CD14-positive monocyte (primary cell): ENCODE measurements at regions not wholly inside any gene's neighbourhood (a gene's known extent, or its start where the extent isn't known, plus 50 kb on each side); places are given as distances from the start of the nearest gene placed in this dataset.

Experiments
- DNase-seq, 3 donors: peaks; one replicate each; pipeline ENCODE4 v3.0.0-alpha.2; 2011 to 2022
- H2AFZ ChIP-seq: 2 replicates; pipeline ENCODE4 v1.6.0; 2012; ENCODE audit warnings: mild to moderate bottlenecking, low read depth, low read length, inconsistent platforms; ENCODE audit not compliant: insufficient read depth, poor library complexity, severe bottlenecking
- H3K27ac ChIP-seq, 2 donors: 1 replicate in 1 of 2; 2 replicates in 1 of 2; pipeline ENCODE4 v1.5.1; 2012 to 2013; ENCODE audit warnings: low read length in 2 of 2, control low read depth in 1 of 2, inconsistent platforms in 1 of 2, low read depth in 1 of 2, mild to moderate bottlenecking in 1 of 2
- H3K27me3 ChIP-seq, 2 donors: one replicate each; pipeline versions ENCODE4 v1.6.0 to v1.6.1; 2011 to 2013; ENCODE audit warnings: low read length in 2 of 2; ENCODE audit not compliant: control insufficient read depth in 2 of 2, insufficient read depth in 2 of 2
- H3K36me3 ChIP-seq, 2 donors: replicated peaks in 1 of 2; 1 replicate in 1 of 2; 2 replicates in 1 of 2; pipeline versions ENCODE4 v1.5.1 to v1.6.1; 2012 to 2013; ENCODE audit warnings: low read length in 2 of 2, control low read depth in 1 of 2, inconsistent platforms in 1 of 2, mild to moderate bottlenecking in 1 of 2; ENCODE audit not compliant: insufficient read depth in 2 of 2, control insufficient read depth in 1 of 2
- H3K4me1 ChIP-seq, 2 donors: 1 replicate in 1 of 2; 2 replicates in 1 of 2; pipeline versions ENCODE4 v1.5.1 to v1.6.1; 2012 to 2013; ENCODE audit warnings: low read length in 2 of 2, control low read depth in 1 of 2, inconsistent platforms in 1 of 2, mild to moderate bottlenecking in 1 of 2, moderate library complexity in 1 of 2; ENCODE audit not compliant: insufficient read depth in 2 of 2, control insufficient read depth in 1 of 2
- H3K4me2 ChIP-seq: replicated peaks from 2 replicates; pipeline ENCODE3; 2012; ENCODE audit warnings: low read length, moderate library complexity, mild to moderate bottlenecking; ENCODE audit not compliant: poor library complexity, severe bottlenecking; ENCODE audit errors: extremely low read depth
- H3K4me3 ChIP-seq, 3 experiments: fragments of 200-600 bp in 1 of 3; sonication (generic) in 1 of 3; replicated peaks in 1 of 3; 1 replicate in 2 of 3; 2 replicates in 1 of 3; pipeline ENCODE4 v1.5.1; 2011 to 2013; ENCODE audit warnings: low read length in 3 of 3, mild to moderate bottlenecking in 3 of 3, control low read depth in 2 of 3, low read depth in 2 of 3, inconsistent platforms in 1 of 3, moderate library complexity in 1 of 3
- H3K79me2 ChIP-seq: 2 replicates; pipeline ENCODE4 v1.6.0; 2012; ENCODE audit warnings: mild to moderate bottlenecking, control low read depth, inconsistent platforms, low read length, moderate library complexity; ENCODE audit not compliant: insufficient read depth
- H3K9ac ChIP-seq: 2 replicates; pipeline ENCODE4 v1.6.0; 2017; ENCODE audit warnings: low read length, mild to moderate bottlenecking; ENCODE audit not compliant: insufficient read depth, poor library complexity, severe bottlenecking
- H3K9me3 ChIP-seq, 2 donors: replicated peaks in 1 of 2; 1 replicate in 1 of 2; 2 replicates in 1 of 2; pipeline versions ENCODE4 v1.5.1 to v1.6.1; 2012 to 2013; ENCODE audit warnings: low read length in 2 of 2, control low read depth in 1 of 2; ENCODE audit not compliant: control insufficient read depth in 1 of 2, insufficient read depth in 1 of 2
- H4K20me1 ChIP-seq: 2 replicates; pipeline ENCODE4 v1.6.0; 2012; ENCODE audit warnings: mild to moderate bottlenecking, low read length, control low read depth, moderate library complexity; ENCODE audit not compliant: insufficient read depth
- H3K27ac Mint-ChIP-seq, 7 donors: one replicate each; pipeline ENCODE4 v1.8.0; 2020; ENCODE audit warnings: mild to moderate bottlenecking in 7 of 7, mixed read lengths in 7 of 7, moderate library complexity in 6 of 7, inconsistent platforms in 2 of 7
- H3K27me3 Mint-ChIP-seq, 3 donors: one replicate each; pipeline ENCODE4 v1.8.0; 2021 to 2022; ENCODE audit warnings: low read depth in 3 of 3, mild to moderate bottlenecking in 3 of 3, mixed read lengths in 3 of 3, moderate library complexity in 3 of 3, inconsistent platforms in 1 of 3
- H3K36me3 Mint-ChIP-seq, 2 donors: one replicate each; pipeline ENCODE4 v1.8.0; 2020; ENCODE audit warnings: mixed read lengths in 2 of 2, inconsistent platforms in 1 of 2, mild to moderate bottlenecking in 1 of 2
- H3K4me1 Mint-ChIP-seq: one replicate; pipeline ENCODE4 v1.8.0; 2020; ENCODE audit warnings: mild to moderate bottlenecking, mixed read lengths
- H3K4me3 Mint-ChIP-seq, 2 donors: one replicate each; pipeline ENCODE4 v1.8.0; 2020; ENCODE audit warnings: mild to moderate bottlenecking in 2 of 2, mixed read lengths in 2 of 2, moderate library complexity in 1 of 2
- H3K9me3 Mint-ChIP-seq, 7 donors: one replicate each; pipeline ENCODE4 v1.8.0; 2020 to 2022; ENCODE audit warnings: mixed read lengths in 7 of 7, mild to moderate bottlenecking in 6 of 7, moderate library complexity in 6 of 7, inconsistent platforms in 2 of 7
- whole genome bisulfite sequencing: methylation state at CpG from one replicate; pipeline ENCODE4 v1.1.5; 2013; ENCODE audit warnings: missing lambda C conversion rate; ENCODE audit not compliant: insufficient coverage; 5-methylcytosine and 5-hydroxymethylcytosine counted together
- intact Hi-C, 2 donors: fragments of 100-400 bp; cut with micrococcal nuclease; formaldehyde crosslinking; loops; one replicate each; pipeline versions ENCODE4 v1.15.0 to v1.15.1; 2023
- TF ChIP-seq, protein P1 (sequence below): fragments of 200-600 bp; IDR thresholded peaks from one replicate; pipeline ENCODE4 v1.8.0; 2022; ENCODE audit warnings: antibody characterized with exemption, mild to moderate bottlenecking

DNA sequence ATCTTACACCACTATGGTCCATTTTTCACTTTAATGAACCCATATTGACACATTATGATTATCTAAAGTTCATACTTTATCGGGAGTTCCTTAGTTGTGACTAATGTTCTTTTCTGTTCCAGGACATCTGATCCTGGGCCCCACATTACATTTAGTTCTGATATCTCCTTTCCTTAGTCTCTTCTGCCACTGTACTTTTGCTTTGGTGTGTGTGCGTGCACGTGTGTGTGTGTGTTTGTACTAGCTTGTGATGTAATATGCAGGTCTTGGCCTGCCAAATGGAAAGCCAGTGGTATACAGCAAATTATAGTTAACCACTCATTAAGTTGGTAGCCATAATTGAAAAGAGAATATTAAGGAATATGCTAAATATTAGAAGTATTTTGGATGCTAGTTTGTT is 88.0 kb downstream of the CDC42EP3 start:
- Mint-ChIP-seq H3K27me3 (peaks cover 2 to 10% (median 6%) of the 10 kb centered on the region in 3 donors), H3K36me3 (peaks cover 0 to 7% of the 10 kb centered on the region in 2 donors), H3K9me3 (peaks cover 3 to 13% (median 9%) of the 10 kb centered on the region in 7 donors), H3K27ac (no peak overlapping the region), H3K4me3 (no peak overlapping the region), H3K4me1 (peaks cover 36% of the 10 kb centered on the region)
- Histone ChIP-seq H3K4me2 (no peak overlapping the region), H3K9me3 (peaks cover 10 to 12% of the 10 kb centered on the region in 2 donors), H2AFZ (no peak overlapping the region), H3K4me3 (no peak overlapping the region), H4K20me1 (no peaks in the 10 kb centered on the region), H3K4me1 (peaks cover 24 to 31% of the 10 kb centered on the region in 2 donors), H3K9ac (no peak overlapping the region), H3K36me3 (no peaks in the 10 kb centered on the region), H3K27ac (no peak overlapping the region), H3K79me2 (no peaks in the 10 kb centered on the region), H3K27me3 (peaks cover 0 to 2% of the 10 kb centered on the region in 2 donors)
- DNase-seq = no peak
- intact Hi-C loops = no loop called here
- TF ChIP-seq, protein P1, sequence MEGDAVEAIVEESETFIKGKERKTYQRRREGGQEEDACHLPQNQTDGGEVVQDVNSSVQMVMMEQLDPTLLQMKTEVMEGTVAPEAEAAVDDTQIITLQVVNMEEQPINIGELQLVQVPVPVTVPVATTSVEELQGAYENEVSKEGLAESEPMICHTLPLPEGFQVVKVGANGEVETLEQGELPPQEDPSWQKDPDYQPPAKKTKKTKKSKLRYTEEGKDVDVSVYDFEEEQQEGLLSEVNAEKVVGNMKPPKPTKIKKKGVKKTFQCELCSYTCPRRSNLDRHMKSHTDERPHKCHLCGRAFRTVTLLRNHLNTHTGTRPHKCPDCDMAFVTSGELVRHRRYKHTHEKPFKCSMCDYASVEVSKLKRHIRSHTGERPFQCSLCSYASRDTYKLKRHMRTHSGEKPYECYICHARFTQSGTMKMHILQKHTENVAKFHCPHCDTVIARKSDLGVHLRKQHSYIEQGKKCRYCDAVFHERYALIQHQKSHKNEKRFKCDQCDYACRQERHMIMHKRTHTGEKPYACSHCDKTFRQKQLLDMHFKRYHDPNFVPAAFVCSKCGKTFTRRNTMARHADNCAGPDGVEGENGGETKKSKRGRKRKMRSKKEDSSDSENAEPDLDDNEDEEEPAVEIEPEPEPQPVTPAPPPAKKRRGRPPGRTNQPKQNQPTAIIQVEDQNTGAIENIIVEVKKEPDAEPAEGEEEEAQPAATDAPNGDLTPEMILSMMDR = no peak
- WGBS = no CpG with 5 or more reads among the region's 3 CpGs

DNA sequence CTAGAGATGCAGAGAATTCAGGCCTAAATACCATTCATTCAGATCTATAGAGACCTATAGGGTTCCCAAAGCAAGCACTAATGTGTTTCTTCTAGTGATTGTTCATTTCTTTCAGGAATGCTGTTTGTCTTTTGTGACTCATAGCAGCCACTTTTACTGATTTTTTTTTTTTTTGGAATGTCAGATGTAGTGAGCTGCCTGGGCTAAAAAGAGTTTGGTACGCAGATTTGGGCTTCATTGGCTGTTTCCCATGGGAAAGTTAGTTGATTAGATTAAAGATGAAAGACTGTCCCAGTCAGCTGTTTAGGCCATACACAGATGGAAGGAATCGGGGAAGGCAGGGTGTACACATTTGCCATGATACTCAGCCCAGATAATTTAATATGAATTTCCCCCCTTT is 87.6 kb downstream of the CDC42EP3 start:
- peaks cover 8 to 12% of the 10 kb centered on the region in 2 donors for H3K9me3 ChIP-seq
- peaks cover 3 to 12% (median 9%) of the 10 kb centered on the region in 7 donors for H3K9me3 Mint-ChIP-seq
- intact Hi-C loops = no loop called here
- DNase-seq = no peak
- H3K9ac ChIP-seq = no peak overlapping the region
- H3K79me2 ChIP-seq = no peaks in the 10 kb centered on the region
- H3K36me3 Mint-ChIP-seq = peaks cover 0 to 9% of the 10 kb centered on the region in 2 donors
- TF ChIP-seq, protein P1 = no peak
- no peaks in the 10 kb centered on the region for H3K36me3 ChIP-seq
- no peak overlapping the region for H3K27ac ChIP-seq
- H3K27me3 ChIP-seq = peaks cover 0 to 2% of the 10 kb centered on the region in 2 donors
- H3K4me2 ChIP-seq = no peak overlapping the region
- no peak overlapping the region for H3K27ac Mint-ChIP-seq
- peaks cover 24 to 31% of the 10 kb centered on the region in 2 donors for H3K4me1 ChIP-seq
- H3K4me3 ChIP-seq = no peak overlapping the region
- peaks cover 4 to 10% (median 6%) of the 10 kb centered on the region in 3 donors for H3K27me3 Mint-ChIP-seq
- H3K4me1 Mint-ChIP-seq = peaks cover 40% of the 10 kb centered on the region
- no peak overlapping the region for H3K4me3 Mint-ChIP-seq
- H2AFZ ChIP-seq = no peak overlapping the region
- WGBS = no CpG with 5 or more reads among the region's 2 CpGs
- no peaks in the 10 kb centered on the region for H4K20me1 ChIP-seq
